GM12874 (cell line): ENCODE measurements at regions not wholly inside any gene's neighbourhood (a gene's known extent, or its start where the extent isn't known, plus 50 kb on each side); places are given as distances from the start of the nearest gene placed in this dataset.

Experiments used
- CTCF ChIP-seq: IDR thresholded peaks from 2 replicates; pipeline ENCODE4 v1.5.1; 2011; ENCODE audit warnings: low read depth, mild to moderate bottlenecking, control low read depth, low read length, moderate library complexity; ENCODE audit not compliant: insufficient read depth

- TF ChIP-seq CTCF: no peak
These were observed 176.8 kb upstream of the TRPC5 start for GRCh38 chrX:112259375-112259774.

- no peak for TF ChIP-seq CTCF
These were observed 172.3 kb upstream of the TRPC5 start for GRCh38 chrX:112254896-112255295.

GRCh38 chrX:112247714-112248113 lies 165.1 kb upstream of the TRPC5 start:
- no peak for TF ChIP-seq CTCF

GRCh38 chrX:112235547-112235946 lies 153.0 kb upstream of the TRPC5 start:
- no peak for TF ChIP-seq CTCF

- TF ChIP-seq CTCF: no peak
These were observed 150.6 kb upstream of the TRPC5 start for GRCh38 chrX:112233164-112233563.

- TF ChIP-seq CTCF: no peak
These were observed 140.8 kb upstream of the TRPC5 start for GRCh38 chrX:112223391-112223790.

GRCh38 chrX:112218388-112218787 lies 135.8 kb upstream of the TRPC5 start:
- TF ChIP-seq CTCF: no peak

- no peak for TF ChIP-seq CTCF
These were observed 128.9 kb upstream of the TRPC5 start for GRCh38 chrX:112211459-112211858.
